Occipital lobe (tissue), 1 donor: ENCODE measurements at regions not wholly inside any gene's neighbourhood (a gene's known extent, or its start where the extent isn't known, plus 50 kb on each side); places are given as distances from the start of the nearest gene placed in this dataset.

ENCODE experiments used
- DNase-seq: peaks from one replicate; lab custom pipeline; 2025; lab: John Stamatoyannopoulos, UW

- DNase-seq: no peak
Observed at GRCh38 chr12:4026020-4026358, 152.8 kb upstream of the PARP11 start.

- no peak for DNase-seq
Observed at GRCh38 chr12:4025181-4026019, 152.2 kb upstream of the PARP11 start.

GRCh38 chr12:4024701-4025100 is 151.5 kb upstream of the PARP11 start:
- no peak for DNase-seq

- no peak for DNase-seq
Observed at GRCh38 chr12:4015225-4016091, 142.3 kb upstream of the PARP11 start.

GRCh38 chr12:4014858-4015224 is 141.6 kb upstream of the PARP11 start:
- DNase-seq: no peak

- DNase-seq: no peak
Observed at GRCh38 chr12:4014444-4014843, 141.2 kb upstream of the PARP11 start.

GRCh38 chr12:4012977-4013968 is 140.1 kb upstream of the PARP11 start:
- no peak for DNase-seq

GRCh38 chr12:4012073-4012472 is 138.9 kb upstream of the PARP11 start:
- no peak for DNase-seq

GRCh38 chr12:4011597-4011996 is 138.4 kb upstream of the PARP11 start:
- no peak for DNase-seq

- no peak for DNase-seq
Observed at GRCh38 chr12:4009979-4010704, 136.9 kb upstream of the PARP11 start.

- DNase-seq: no peak
Observed at GRCh38 chr12:4006743-4007142, 133.5 kb upstream of the PARP11 start.

GRCh38 chr12:4005851-4006430 is 132.7 kb upstream of the PARP11 start:
- DNase-seq: no peak

GRCh38 chr12:4003576-4003975 is 130.4 kb upstream of the PARP11 start:
- no peak for DNase-seq

GRCh38 chr12:4002601-4003000 is 129.4 kb upstream of the PARP11 start:
- no peak for DNase-seq

- DNase-seq: no peak
Observed at GRCh38 chr12:4001841-4002240, 128.6 kb upstream of the PARP11 start.

- DNase-seq: no peak
Observed at GRCh38 chr12:4001031-4001430, 127.8 kb upstream of the PARP11 start.

- DNase-seq: no peak
Observed at GRCh38 chr12:3999904-4000303, 126.7 kb upstream of the PARP11 start.

GRCh38 chr12:3998968-3999792 is 126.0 kb upstream of the PARP11 start:
- no peak for DNase-seq

- DNase-seq: no peak
Observed at GRCh38 chr12:3998397-3998796, 125.2 kb upstream of the PARP11 start.

GRCh38 chr12:3996322-3996721 is 123.1 kb upstream of the PARP11 start:
- no peak for DNase-seq
